ENCODE measurements at regions not wholly inside any gene's neighbourhood (a gene's known extent, or its start where the extent isn't known, plus 50 kb on each side); places are given as distances from the start of the nearest gene placed in this dataset.
A peak's percentile ranks its signal among the peaks of the same experiment; 100 is the strongest.

DNA sequence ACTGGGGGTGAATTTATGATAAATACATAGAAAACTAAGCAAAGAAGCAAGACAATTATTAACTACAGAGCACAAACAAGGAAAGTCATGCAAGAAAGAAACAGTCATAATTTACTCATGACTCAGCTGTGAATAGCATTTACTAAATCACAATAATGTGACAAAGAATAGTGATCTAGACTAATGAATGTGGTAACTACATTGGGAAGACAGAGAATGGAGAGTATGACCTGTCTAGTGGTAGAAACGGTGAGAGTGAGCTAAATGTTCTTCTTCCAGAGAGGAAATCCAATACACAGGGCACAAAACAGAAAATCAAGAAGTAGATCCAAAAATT, 153.5 kb upstream of the DST start:
- Mint-ChIP-seq H3K4me1 (peaks cover 41% of the 10 kb centered on the region), H3K4me3 (no peak overlapping the region), H3K9me3 (no peaks in the 10 kb centered on the region), H3K36me3 (ENCODE audit: low read depth) (peaks cover 3% of the 10 kb centered on the region), H3K27ac (no peak overlapping the region), H3K27me3 (ENCODE audit: insufficient read depth) (no peaks in the 10 kb centered on the region)
- H3K9ac ChIP-seq (ENCODE audit: extremely low read depth, low read length, poor library complexity, severe bottlenecking), result no peak overlapping the region
- no peaks in the 10 kb centered on the region for H3K27me3 ChIP-seq (ENCODE audit: control insufficient read depth, insufficient read depth, low read length, poor library complexity, severe bottlenecking)
- 77 to 89% methylated on average over 1 of the region's 1 CpG for WGBS, 2 experiments (ENCODE audit: insufficient coverage in 1 of 2, insufficient read length in 1 of 2)
- no peaks in the 10 kb centered on the region for H3K36me3 ChIP-seq (ENCODE audit: control insufficient read depth, insufficient read depth, low read length)
- H3K4me3 ChIP-seq (ENCODE audit: low read length), result peak overlapping the region; percentile 7
- H3K9me3 ChIP-seq (ENCODE audit: control insufficient read depth, low read length), result no peaks in the 10 kb centered on the region
- DNase-seq, result no peak
- peaks cover 5% of the 10 kb centered on the region for H3K4me1 ChIP-seq (ENCODE audit: control insufficient read depth, insufficient read depth, low read length)
- TF ChIP-seq, protein P1, sequence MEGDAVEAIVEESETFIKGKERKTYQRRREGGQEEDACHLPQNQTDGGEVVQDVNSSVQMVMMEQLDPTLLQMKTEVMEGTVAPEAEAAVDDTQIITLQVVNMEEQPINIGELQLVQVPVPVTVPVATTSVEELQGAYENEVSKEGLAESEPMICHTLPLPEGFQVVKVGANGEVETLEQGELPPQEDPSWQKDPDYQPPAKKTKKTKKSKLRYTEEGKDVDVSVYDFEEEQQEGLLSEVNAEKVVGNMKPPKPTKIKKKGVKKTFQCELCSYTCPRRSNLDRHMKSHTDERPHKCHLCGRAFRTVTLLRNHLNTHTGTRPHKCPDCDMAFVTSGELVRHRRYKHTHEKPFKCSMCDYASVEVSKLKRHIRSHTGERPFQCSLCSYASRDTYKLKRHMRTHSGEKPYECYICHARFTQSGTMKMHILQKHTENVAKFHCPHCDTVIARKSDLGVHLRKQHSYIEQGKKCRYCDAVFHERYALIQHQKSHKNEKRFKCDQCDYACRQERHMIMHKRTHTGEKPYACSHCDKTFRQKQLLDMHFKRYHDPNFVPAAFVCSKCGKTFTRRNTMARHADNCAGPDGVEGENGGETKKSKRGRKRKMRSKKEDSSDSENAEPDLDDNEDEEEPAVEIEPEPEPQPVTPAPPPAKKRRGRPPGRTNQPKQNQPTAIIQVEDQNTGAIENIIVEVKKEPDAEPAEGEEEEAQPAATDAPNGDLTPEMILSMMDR (conservative IDR thresholded peaks at IDR 0.05), result no peak
- H3K27ac ChIP-seq (ENCODE audit: low read depth, low read length), result no peak overlapping the region

DNA sequence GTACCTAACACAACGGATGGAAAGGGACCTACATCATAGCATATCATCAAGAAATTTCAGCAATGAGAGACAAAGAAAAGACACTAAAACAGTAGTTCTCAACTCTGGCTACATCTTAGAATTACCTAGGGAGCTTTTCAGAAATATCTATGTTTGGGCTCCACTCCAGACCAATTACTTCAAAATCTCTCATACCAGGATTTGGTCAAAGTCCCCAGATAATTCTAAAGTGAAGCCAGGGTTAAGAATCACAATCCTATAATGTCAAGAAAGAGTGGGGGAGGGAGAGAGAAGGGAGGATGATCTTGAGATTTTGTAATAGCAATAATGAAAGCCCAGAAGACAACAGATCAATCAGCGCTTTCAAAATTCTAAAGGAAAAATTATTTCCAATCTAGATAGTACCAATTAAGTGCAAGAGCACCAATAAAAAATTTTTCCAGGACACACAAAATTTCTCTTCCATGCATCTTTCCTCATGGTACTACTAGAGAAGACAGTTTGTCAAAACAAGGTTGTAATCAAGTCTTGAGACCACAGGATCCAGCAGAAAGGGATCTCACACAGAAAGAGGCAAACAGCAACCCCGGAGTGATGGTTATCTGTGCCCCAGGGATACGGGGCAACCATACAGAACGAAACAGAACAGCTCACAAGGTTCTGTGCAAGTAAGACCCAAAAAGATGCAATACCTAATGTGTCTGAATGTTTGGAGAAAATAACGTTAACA, 152.9 kb upstream of the DST start:
- Mint-ChIP-seq H3K9me3 (no peaks in the 10 kb centered on the region), H3K4me1 (peaks cover 47% of the 10 kb centered on the region), H3K36me3 (ENCODE audit: low read depth) (peaks cover 3% of the 10 kb centered on the region), H3K4me3 (no peak overlapping the region), H3K27ac (peak overlapping the region; percentile 19), H3K27me3 (ENCODE audit: insufficient read depth) (no peaks in the 10 kb centered on the region)
- 76 to 78% methylated on average over 3 to 6 of the region's 6 CpGs for WGBS, 2 experiments (ENCODE audit: insufficient coverage in 1 of 2, insufficient read length in 1 of 2)
- Histone ChIP-seq H3K27ac (ENCODE audit: low read depth, low read length) (no peak overlapping the region), H3K9me3 (ENCODE audit: control insufficient read depth, low read length) (no peaks in the 10 kb centered on the region), H3K36me3 (ENCODE audit: control insufficient read depth, insufficient read depth, low read length) (no peaks in the 10 kb centered on the region), H3K4me1 (ENCODE audit: control insufficient read depth, insufficient read depth, low read length) (peaks cover 9% of the 10 kb centered on the region), H3K27me3 (ENCODE audit: control insufficient read depth, insufficient read depth, low read length, poor library complexity, severe bottlenecking) (no peaks in the 10 kb centered on the region), H3K9ac (ENCODE audit: extremely low read depth, low read length, poor library complexity, severe bottlenecking) (no peak overlapping the region), H3K4me3 (ENCODE audit: low read length) (peak overlapping the region; percentile 7)
- no peak for DNase-seq
- TF ChIP-seq, protein P1 (conservative IDR thresholded peaks at IDR 0.05), result no peak

DNA sequence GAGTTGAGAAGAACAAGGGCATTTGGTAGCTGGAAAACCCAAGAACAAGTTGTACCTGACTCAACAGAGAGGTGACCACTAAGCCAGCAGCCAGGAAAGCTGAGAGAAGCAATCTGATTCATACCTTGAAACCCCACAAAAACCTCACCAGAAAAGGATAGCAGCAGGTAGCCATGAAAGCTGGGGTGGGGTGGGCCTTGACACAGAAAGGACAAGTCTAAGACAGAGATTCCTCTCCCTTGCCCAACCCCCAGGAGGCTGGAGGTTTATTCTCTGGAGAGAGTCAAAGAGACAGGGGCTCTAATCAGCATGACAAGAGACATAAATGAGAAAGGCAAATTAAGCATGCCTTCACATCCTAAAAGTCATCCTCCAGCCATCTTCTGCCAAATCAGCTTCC, 151.7 kb upstream of the DST start:
- no peak overlapping the region for H3K27ac ChIP-seq (ENCODE audit: low read depth, low read length)
- H3K9me3 ChIP-seq (ENCODE audit: control insufficient read depth, low read length), result no peaks in the 10 kb centered on the region
- peak; percentile 77 for DNase-seq
- Mint-ChIP-seq H3K9me3 (no peaks in the 10 kb centered on the region), H3K4me3 (no peak overlapping the region), H3K4me1 (peaks cover 52% of the 10 kb centered on the region), H3K36me3 (ENCODE audit: low read depth) (peaks cover 3% of the 10 kb centered on the region), H3K27ac (peak overlapping the region; percentile 62), H3K27me3 (ENCODE audit: insufficient read depth) (no peaks in the 10 kb centered on the region)
- no peak overlapping the region for H3K4me3 ChIP-seq (ENCODE audit: low read length)
- H3K4me1 ChIP-seq (ENCODE audit: control insufficient read depth, insufficient read depth, low read length), result peaks cover 9% of the 10 kb centered on the region
- TF ChIP-seq, protein P1 (conservative IDR thresholded peaks at IDR 0.05), result no peak
- no peaks in the 10 kb centered on the region for H3K36me3 ChIP-seq (ENCODE audit: control insufficient read depth, insufficient read depth, low read length)
- H3K27me3 ChIP-seq (ENCODE audit: control insufficient read depth, insufficient read depth, low read length, poor library complexity, severe bottlenecking), result no peaks in the 10 kb centered on the region
- H3K9ac ChIP-seq (ENCODE audit: extremely low read depth, low read length, poor library complexity, severe bottlenecking), result no peak overlapping the region
